ENCODE measurements at regions not wholly inside any gene's neighbourhood (a gene's known extent, or its start where the extent isn't known, plus 50 kb on each side); places are given as distances from the start of the nearest gene placed in this dataset.

GRCh38 chr6:100944644-100945043 is 63.5 kb upstream of the ASCC3 start:
- WGBS, 2 donors, result 68 to 71% methylated on average over 4 of the region's 4 CpGs
- TF ChIP-seq POLR2A (IDR thresholded peaks at IDR 0.05) (no peak), CTCF (IDR thresholded peaks at IDR 0.05) (no peak)
- intact Hi-C loops (cut with DNase I), result no loop called here
- Histone ChIP-seq H3K27ac (no peak overlapping the region), H3K4me3 (replicated peaks in 1 of 3) (no peak overlapping the region), H3K9me3 (no peaks in the 10 kb centered on the region), H3K27me3 (no peaks in the 10 kb centered on the region), H3K4me1 (no peaks in the 10 kb centered on the region), H3K36me3 (no peaks in the 10 kb centered on the region)
- no peak for DNase-seq

GRCh38 chr6:100946021-100946540 is 65.0 kb upstream of the ASCC3 start:
- H3K27ac ChIP-seq, result no peak overlapping the region
- no peaks in the 10 kb centered on the region for H3K4me1 ChIP-seq
- no peak for TF ChIP-seq CTCF (IDR thresholded peaks at IDR 0.05)
- no peak for TF ChIP-seq POLR2A (IDR thresholded peaks at IDR 0.05)
- DNase-seq, result no peak
- no peak overlapping the region for H3K4me3 ChIP-seq (replicated peaks in 1 of 3)
- H3K27me3 ChIP-seq, result no peaks in the 10 kb centered on the region
- no peaks in the 10 kb centered on the region for H3K9me3 ChIP-seq
- intact Hi-C loops (cut with DNase I), result no loop called here
- 67 to 68% methylated on average over 4 of the region's 4 CpGs for WGBS, 2 donors
- H3K36me3 ChIP-seq, result no peaks in the 10 kb centered on the region

GRCh38 chr6:100946711-100947110 is 65.6 kb upstream of the ASCC3 start:
- intact Hi-C loops (cut with DNase I), result no loop called here
- H3K27ac ChIP-seq, result no peak overlapping the region
- no peak overlapping the region for H3K4me3 ChIP-seq (replicated peaks in 1 of 3)
- 77 to 89% methylated on average over 3 of the region's 3 CpGs for WGBS, 2 donors
- TF ChIP-seq CTCF (IDR thresholded peaks at IDR 0.05) (no peak), POLR2A (IDR thresholded peaks at IDR 0.05) (no peak)
- H3K27me3 ChIP-seq, result no peaks in the 10 kb centered on the region
- no peaks in the 10 kb centered on the region for H3K36me3 ChIP-seq
- DNase-seq, result no peak
- no peaks in the 10 kb centered on the region for H3K9me3 ChIP-seq
- H3K4me1 ChIP-seq, result no peaks in the 10 kb centered on the region

GRCh38 chr6:100948381-100949133 is 67.4 kb upstream of the ASCC3 start:
- Histone ChIP-seq H3K27ac (no peak overlapping the region), H3K9me3 (no peaks in the 10 kb centered on the region), H3K4me3 (replicated peaks in 1 of 3) (no peak overlapping the region), H3K4me1 (no peaks in the 10 kb centered on the region), H3K27me3 (no peaks in the 10 kb centered on the region), H3K36me3 (no peaks in the 10 kb centered on the region)
- intact Hi-C loops (cut with DNase I), result no loop called here
- no peak for TF ChIP-seq CTCF (IDR thresholded peaks at IDR 0.05)
- no peak for TF ChIP-seq POLR2A (IDR thresholded peaks at IDR 0.05)
- 52 to 74% methylated on average over 3 of the region's 3 CpGs for WGBS, 2 donors
- DNase-seq, result no peak

- no peaks in the 10 kb centered on the region for H3K36me3 ChIP-seq
- no peaks in the 10 kb centered on the region for H3K4me1 ChIP-seq
- H3K27me3 ChIP-seq, result no peaks in the 10 kb centered on the region
- H3K4me3 ChIP-seq (replicated peaks in 1 of 3), result no peak overlapping the region
- 62 to 63% methylated on average over 9 of the region's 9 CpGs for WGBS, 2 donors
- no peak for DNase-seq
- no peak overlapping the region for H3K27ac ChIP-seq
- intact Hi-C loops (cut with DNase I), result no loop called here
- TF ChIP-seq CTCF (IDR thresholded peaks at IDR 0.05) (no peak), POLR2A (IDR thresholded peaks at IDR 0.05) (no peak)
- H3K9me3 ChIP-seq, result no peaks in the 10 kb centered on the region
Measured at GRCh38 chr6:100952006-100952405, 70.9 kb upstream of the ASCC3 start.

Data from thyroid gland (tissue), 4 donors.